ENCODE measurements at regions not wholly inside any gene's neighbourhood (a gene's known extent, or its start where the extent isn't known, plus 50 kb on each side); places are given as distances from the start of the nearest gene placed in this dataset.

GRCh38 chr7:26472971-26473370 lies 181.3 kb downstream of the SNX10 start (continued):
- TF ChIP-seq REST (IDR thresholded peaks at IDR 0.05; ENCODE audit: borderline replicate concordance), result no peak
- no peak for TF ChIP-seq EP300 (conservative IDR thresholded peaks at IDR 0.05; ENCODE audit: poor library complexity, severe bottlenecking)

- Histone ChIP-seq H3K9ac (ENCODE audit: low read length) (no peak overlapping the region), H3F3A (ENCODE audit: insufficient read depth, low read length, poor library complexity, severe bottlenecking) (no peaks in the 10 kb centered on the region), H2AFZ (ENCODE audit: low read depth, low read length) (no peak overlapping the region), H3K79me2 (replicated peaks; ENCODE audit: insufficient read depth, low read length) (no peaks in the 10 kb centered on the region), H4K20me1 (ENCODE audit: insufficient read depth) (no peaks in the 10 kb centered on the region), H3K36me3 (ENCODE audit: insufficient read depth, low read length) (no peaks in the 10 kb centered on the region), H3K4me2 (ENCODE audit: low read length) (no peak overlapping the region), H3K27me3 (ENCODE audit: insufficient read depth, low read depth, low read length) (no peaks in the 10 kb centered on the region), H3K4me3 (ENCODE audit: low read length) (no peak overlapping the region), H3K9me2 (ENCODE audit: insufficient read depth, low read length) (no peaks in the 10 kb centered on the region), H3K9me3 (ENCODE audit: low read length) (no peaks in the 10 kb centered on the region), H3K27ac (ENCODE audit: low read length) (no peak overlapping the region)
- no peak for TF ChIP-seq REST (IDR thresholded peaks at IDR 0.05; ENCODE audit: borderline replicate concordance)
- no peak for TF ChIP-seq SMC3 (conservative IDR thresholded peaks at IDR 0.05; ENCODE audit: poor library complexity)
- TF ChIP-seq RAD21 (conservative IDR thresholded peaks at IDR 0.05), result no peak
- TF ChIP-seq EZH2 (IDR thresholded peaks at IDR 0.05; ENCODE audit: borderline replicate concordance, insufficient read depth, low read length, poor library complexity, severe bottlenecking), result no peak
- no peak for TF ChIP-seq EP300 (conservative IDR thresholded peaks at IDR 0.05; ENCODE audit: poor library complexity, severe bottlenecking)
- TF ChIP-seq MXI1 (conservative IDR thresholded peaks at IDR 0.05; ENCODE audit: poor library complexity, severe bottlenecking), result no peak
- no peak for TF ChIP-seq CTCF (IDR thresholded peaks at IDR 0.05; ENCODE audit: poor library complexity, severe bottlenecking)
- TF ChIP-seq POLR2AphosphoS5 (IDR thresholded peaks at IDR 0.05), result no peak
- TF ChIP-seq TAF1 (IDR thresholded peaks at IDR 0.05; ENCODE audit: low read depth), result no peak
These were observed 184.6 kb downstream of the SNX10 start for GRCh38 chr7:26476271-26476670.

Data from neural cell (in vitro differentiated cells).